GM18951 (cell line): ENCODE measurements at regions not wholly inside any gene's neighbourhood (a gene's known extent, or its start where the extent isn't known, plus 50 kb on each side); places are given as distances from the start of the nearest gene placed in this dataset.

Experiments used
- POLR2A ChIP-seq: IDR thresholded peaks from 4 replicates; pipeline ENCODE4 v1.6.1; 2011; ENCODE audit warnings: mild to moderate bottlenecking; ENCODE audit not compliant: insufficient read length, insufficient read depth; ENCODE audit errors: extremely low read depth
- in situ Hi-C: fragments of 300-500 bp; cut with MboI; formaldehyde crosslinking; loops from one replicate; pipeline ENCODE4 v1.12.0; 2022; ENCODE audit warnings: low sequenced_read_pairs, mixed read lengths, inconsistent platforms; ENCODE audit not compliant: unreplicated experiment

DNA sequence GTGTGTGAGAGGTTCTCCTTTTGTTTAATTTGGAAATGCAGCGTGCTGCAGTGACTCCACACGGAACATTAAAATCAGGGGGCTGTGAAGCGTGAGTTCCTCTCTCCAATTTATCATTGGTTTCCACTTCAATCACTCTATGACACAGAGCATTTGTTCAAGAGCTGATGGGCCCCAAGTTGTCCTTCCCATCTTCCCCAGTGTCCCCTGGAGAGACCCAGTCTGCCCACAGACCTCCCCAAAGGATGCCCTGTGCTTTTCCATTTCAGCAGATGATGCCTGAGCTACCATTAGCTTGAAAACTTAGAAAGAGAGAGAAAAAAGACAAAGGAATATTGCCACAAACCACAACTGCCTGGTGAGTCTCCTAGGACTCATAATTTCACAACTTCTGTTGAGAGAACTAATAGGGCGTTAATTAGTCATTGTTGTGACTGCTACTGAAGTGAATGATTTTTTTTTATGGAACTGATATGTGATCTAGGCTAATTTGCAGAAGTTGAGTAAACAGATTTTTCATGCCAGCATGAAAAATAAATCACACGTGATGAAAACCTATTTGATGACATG is 772.7 kb downstream of the SEMA5A start:
- in situ Hi-C loops, result no loop called here
- no peak for TF ChIP-seq POLR2A

DNA sequence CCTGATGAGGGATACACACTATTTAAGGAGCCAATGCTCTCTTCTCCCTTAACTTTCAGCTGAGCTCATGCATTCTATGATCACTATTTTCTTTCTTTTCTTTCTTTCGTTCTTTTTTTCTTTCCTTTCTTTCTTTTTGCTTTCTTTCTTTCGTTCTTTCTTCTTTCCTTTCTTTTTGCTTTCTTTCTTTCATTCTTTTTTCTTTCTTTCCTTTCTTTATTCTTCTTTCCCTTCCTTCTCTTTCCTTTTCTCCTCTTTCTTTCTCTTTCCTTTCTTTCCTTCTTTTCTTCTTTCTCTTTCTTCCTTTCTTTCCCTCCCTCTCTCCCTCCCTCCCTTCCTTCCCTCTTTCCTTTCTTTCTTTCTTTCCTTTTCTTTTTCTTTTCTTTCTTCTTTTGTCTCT is 761.2 kb downstream of the SEMA5A start:
- TF ChIP-seq POLR2A, result no peak
- in situ Hi-C loops, result no loop called here

DNA sequence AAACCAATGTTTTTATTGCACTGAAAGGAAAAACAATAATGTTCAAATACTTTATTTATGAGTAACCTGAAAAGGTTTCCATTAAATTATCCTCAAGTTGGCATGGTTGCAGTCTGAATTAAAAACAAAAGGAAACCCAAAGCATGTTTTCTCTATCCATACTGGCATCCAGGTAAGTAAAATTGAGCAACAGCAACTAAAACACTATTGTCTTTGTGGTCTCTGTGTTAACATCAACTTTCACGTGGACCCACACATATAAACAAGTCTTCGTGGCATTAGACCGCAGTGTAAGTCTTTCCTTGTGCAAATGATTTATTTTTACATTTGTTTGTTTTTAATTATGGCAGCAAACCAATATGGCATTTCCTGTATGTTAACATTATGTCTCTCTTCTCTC is 757.6 kb downstream of the SEMA5A start:
- in situ Hi-C loops, result no loop called here
- no peak for TF ChIP-seq POLR2A

DNA sequence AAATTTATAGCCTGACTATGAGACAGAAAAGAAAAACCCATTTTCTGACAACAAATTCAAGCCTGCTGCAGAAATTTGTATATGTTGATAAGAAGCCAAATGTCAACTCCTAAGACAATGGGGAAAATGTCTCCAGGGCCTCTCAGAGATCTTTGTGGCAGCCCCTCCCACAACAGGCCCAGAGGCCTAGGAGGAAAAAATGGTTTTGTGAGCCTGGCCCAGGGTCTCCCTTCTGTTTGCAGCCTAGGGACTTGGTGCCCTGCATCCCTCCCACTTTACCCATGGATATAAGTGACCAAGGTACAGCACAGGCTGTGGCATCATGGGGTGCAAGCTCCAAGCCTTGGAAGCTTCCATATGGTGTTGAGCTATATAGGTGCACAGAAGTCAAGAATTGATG is 740.2 kb downstream of the SEMA5A start:
- TF ChIP-seq POLR2A, result no peak
- in situ Hi-C loops, result no loop called here

DNA sequence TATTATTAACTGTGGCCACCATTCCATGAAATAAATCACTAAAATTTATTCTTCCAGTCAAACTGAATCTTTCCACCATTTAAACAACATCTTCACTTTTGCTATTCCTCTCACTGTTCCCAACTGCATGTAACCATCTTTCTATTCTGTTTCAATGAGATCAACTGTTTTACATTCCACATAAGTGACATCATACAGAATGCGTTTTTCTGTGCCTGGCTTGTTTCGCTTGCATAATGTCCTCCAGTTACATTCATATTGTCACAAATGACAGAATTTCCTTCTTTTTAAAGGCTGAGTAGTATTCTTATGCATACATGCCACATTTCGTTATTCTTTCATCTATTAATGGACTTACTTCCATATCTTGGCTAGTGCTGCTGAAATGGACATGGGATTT is 738.2 kb downstream of the SEMA5A start:
- in situ Hi-C loops, result no loop called here

DNA sequence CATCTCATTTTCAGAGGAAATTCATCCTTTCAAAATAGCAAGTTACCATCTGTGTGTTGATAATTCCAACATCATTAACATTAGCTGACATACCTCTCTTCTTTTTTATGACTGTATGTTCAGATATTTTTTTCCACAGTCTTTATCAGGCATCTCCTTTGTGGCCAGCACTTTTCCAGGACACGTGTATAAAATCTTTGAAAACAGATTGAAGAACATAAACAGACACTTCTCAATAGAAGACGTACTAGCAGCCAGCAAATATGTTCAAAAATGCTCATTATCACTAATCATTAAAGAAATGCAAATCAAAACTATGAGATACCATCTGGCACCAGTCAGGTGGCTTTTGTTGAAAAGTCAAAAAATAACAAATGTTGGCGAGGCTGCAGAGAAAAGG is 734.3 kb downstream of the SEMA5A start:
- in situ Hi-C loops, result no loop called here
- no peak for TF ChIP-seq POLR2A

More for the DNA sequence above, 738.2 kb downstream of the SEMA5A start:
- TF ChIP-seq POLR2A, result no peak

DNA sequence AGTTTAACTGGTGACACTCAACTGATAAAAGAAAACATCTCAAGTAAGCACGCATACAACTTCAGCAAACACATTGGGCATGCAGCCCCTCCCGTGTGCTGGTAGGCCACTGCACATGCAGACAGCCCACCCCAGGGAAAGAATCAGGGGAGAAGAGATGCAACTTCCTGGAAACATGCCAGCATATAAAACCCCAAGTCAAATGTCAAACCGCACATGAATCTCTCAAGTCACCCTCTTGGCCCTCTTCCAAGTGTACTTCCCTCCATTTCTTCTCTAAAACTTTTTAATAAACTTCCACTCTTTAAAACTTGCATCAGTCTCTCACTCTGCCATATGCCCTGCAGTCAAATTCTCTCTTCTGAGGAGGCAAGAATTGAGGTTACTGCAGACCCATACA is 732.7 kb downstream of the SEMA5A start:
- in situ Hi-C loops, result no loop called here
- TF ChIP-seq POLR2A, result no peak

DNA sequence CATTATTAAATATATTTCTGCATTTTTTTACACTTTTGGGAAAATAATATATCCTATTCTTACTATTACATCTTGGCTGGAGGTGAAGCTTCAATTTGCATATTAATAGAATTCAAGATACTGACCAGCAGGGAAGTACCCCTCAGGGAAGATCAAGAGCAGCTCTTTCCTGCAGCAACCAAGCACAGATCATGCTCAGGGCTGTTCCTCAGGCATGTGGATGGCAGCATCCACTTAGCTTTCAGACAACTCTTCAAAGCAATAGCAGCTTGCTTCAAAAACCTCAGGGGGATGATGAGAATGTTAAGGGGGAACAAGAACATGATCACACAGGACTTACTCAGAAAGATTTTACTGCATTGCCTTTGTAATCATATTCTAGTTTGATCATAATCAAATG is 731.8 kb downstream of the SEMA5A start:
- in situ Hi-C loops, result no loop called here
- no peak for TF ChIP-seq POLR2A

DNA sequence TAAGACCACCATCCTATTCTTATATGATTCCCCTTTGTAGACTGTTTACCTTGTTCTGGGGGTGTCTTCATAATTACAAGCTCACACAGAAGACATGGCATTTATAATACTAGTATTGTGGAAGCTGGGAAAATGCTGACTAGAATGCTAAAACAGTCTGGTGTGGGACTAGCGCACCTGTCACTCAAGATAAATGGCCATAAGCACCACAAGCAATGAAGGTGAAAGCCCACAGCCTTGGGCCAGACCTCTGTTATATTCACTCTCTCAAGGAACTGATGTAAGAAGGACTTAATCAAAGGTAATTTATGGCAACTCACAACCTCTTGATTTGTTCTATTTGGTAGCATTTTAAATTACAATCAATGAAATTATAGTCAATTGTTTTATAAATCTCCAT is 721.5 kb downstream of the SEMA5A start:
- in situ Hi-C loops, result no loop called here
- TF ChIP-seq POLR2A, result no peak

DNA sequence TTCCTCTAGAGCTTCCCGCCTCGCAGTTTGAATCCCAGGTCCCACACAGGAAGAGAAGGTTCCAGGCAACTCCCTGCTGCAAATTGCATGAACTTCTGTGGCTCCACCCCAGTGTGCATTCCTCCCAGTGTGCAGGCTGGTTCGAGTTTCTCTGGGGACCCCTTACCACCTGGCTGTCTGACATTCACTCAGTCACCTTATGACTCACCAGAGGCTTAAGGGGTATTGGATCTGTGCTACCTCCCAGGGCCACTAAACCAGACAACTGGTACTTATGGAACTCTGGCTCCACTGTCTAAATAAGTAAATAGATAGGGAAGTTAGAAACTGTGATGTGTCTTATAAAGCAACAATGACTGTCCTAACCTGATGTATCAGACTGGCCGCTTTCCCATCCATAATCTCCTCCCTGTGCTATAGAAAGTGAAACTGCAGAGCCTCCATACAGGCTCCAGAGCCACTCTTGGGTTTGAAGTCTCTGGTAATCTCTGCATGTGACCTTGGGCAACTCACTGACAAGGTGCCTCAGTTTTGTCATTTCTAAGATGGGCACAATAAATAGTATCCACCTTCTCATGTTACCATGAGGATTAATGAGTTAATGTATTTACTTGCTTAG is 720.6 kb downstream of the SEMA5A start:
- no peak for TF ChIP-seq POLR2A
- in situ Hi-C loops, result no loop called here

DNA sequence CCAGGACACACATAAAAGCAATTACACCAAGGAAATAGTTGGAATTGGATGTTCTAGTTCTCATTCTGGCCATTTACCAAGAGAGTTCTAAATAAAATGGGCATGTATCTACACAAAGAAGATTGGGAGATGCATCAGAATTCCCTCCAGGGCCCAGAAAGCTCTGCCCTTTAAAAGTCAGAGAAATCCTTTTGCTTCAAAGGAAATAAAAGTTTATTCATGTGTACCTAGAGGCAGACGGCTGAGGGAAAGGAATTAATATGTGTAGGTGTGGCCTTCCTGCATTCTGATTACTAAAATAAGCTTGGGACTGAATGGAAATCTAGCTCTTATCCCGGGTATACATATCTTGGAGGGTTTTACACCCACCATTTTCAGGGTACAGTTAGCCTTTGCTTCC is 719.4 kb downstream of the SEMA5A start:
- in situ Hi-C loops, result no loop called here
- TF ChIP-seq POLR2A, result no peak

DNA sequence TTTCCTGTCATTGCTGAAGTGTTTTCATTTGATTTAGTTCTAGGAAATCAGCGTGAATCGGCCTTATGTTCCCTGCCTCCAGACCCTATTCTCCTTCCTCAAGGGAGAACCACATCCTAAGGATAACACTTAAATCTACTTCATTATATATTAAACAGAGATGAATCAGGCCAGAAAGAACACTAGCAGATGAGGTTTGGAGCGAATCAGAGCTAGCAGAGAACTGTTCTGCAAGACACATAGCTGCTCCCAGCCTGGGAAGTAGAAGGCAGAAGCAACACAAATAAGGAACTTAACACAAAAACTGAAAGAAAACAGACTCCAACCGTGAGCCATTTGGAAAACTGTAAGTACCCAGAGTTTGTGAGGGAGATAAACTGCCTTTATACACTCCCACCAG is 718.2 kb downstream of the SEMA5A start:
- in situ Hi-C loops, result no loop called here
- TF ChIP-seq POLR2A, result no peak

DNA sequence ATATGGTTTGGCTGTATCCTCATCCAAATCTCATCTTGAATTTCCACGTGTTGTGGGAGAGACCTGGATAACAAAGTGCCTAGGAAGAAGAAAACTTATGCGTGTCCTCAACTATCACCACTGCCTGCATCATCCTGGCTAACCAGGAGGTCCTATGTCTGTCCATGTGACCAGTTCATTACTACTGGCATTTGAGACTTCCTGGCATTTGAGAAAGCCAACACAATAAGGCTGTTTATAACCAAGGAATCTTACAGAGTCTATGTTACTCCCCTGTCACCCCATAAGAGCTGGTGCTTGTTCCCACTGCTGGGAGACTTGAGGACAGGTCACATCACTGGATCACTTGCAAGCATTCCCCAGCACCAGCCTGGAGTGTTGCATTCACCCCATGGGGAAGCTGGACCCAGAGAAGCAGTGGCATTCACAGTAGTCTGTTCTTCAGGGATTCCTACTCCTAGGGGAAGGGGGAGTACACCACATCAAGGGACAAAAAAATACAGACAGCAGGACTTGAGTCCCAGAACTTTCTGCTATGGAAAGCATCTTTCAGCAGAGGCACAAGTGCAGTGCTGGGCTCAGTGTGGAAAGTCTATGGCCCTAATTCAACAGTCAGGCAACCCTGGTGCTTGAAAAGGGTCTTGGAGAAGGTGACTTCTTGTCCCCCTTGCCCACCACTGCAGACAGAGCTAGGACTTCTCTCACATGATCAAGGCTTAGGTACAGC is 717.1 kb downstream of the SEMA5A start:
- in situ Hi-C loops, result no loop called here

More for the DNA sequence above, 717.1 kb downstream of the SEMA5A start:
- TF ChIP-seq POLR2A, result no peak
